Mammary epithelial cell (primary cell): ENCODE measurements at regions not wholly inside any gene's neighbourhood (a gene's known extent, or its start where the extent isn't known, plus 50 kb on each side); places are given as distances from the start of the nearest gene placed in this dataset.

ENCODE experiments used
- CTCF ChIP-seq, 2 donors: IDR thresholded peaks in 1 of 2; conservative IDR thresholded peaks in 1 of 2; 2 replicates each; pipeline ENCODE4 v1.5.1; 2011 to 2012; ENCODE audit warnings: inconsistent platforms in 2 of 2, low read length in 2 of 2, mild to moderate bottlenecking in 2 of 2, control low read depth in 1 of 2, low read depth in 1 of 2; ENCODE audit not compliant: insufficient read depth in 1 of 2; ENCODE audit errors: extremely low read depth in 1 of 2
- EZH2 ChIP-seq: IDR thresholded peaks from 2 replicates; pipeline ENCODE4 v1.6.1; 2012; ENCODE audit warnings: low read length, inconsistent platforms, borderline replicate concordance

- TF ChIP-seq CTCF (conservative IDR thresholded peaks at IDR 0.05 in 1 of 2, IDR thresholded peaks at IDR 0.05 in 1 of 2; ENCODE audit: extremely low read depth in 1 of 2, insufficient read depth in 1 of 2, low read depth in 1 of 2, low read length in 2 of 2) (no peak), EZH2 (no peak)
These were observed 751.6 kb downstream of the SI start for GRCh38 chr3:164326714-164327113.
